ENCODE measurements at regions not wholly inside any gene's neighbourhood (a gene's known extent, or its start where the extent isn't known, plus 50 kb on each side); places are given as distances from the start of the nearest gene placed in this dataset.

DNA sequence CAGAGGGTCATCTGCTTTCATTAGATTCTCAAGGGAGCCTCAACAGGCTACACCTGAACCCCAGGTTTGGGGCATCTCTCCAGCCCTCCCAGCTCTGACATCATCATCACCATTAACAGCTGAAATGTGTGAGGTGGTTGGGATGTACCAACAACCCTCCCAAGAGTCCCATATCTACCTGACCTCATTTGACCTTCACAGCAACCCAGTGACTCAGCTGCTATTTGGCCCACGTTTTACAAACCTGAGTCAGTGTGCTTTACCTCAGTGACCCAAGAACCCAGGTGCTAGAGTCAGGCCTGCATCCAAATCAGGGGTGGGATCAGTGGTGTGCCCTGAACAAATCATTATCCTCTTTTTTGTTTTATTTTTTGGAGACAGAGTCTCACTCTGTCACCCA lies 53.3 kb upstream of the TINAGL1 start:
- POLR2A ChIA-PET, result no interaction called here
- TF ChIP-seq, protein P1, sequence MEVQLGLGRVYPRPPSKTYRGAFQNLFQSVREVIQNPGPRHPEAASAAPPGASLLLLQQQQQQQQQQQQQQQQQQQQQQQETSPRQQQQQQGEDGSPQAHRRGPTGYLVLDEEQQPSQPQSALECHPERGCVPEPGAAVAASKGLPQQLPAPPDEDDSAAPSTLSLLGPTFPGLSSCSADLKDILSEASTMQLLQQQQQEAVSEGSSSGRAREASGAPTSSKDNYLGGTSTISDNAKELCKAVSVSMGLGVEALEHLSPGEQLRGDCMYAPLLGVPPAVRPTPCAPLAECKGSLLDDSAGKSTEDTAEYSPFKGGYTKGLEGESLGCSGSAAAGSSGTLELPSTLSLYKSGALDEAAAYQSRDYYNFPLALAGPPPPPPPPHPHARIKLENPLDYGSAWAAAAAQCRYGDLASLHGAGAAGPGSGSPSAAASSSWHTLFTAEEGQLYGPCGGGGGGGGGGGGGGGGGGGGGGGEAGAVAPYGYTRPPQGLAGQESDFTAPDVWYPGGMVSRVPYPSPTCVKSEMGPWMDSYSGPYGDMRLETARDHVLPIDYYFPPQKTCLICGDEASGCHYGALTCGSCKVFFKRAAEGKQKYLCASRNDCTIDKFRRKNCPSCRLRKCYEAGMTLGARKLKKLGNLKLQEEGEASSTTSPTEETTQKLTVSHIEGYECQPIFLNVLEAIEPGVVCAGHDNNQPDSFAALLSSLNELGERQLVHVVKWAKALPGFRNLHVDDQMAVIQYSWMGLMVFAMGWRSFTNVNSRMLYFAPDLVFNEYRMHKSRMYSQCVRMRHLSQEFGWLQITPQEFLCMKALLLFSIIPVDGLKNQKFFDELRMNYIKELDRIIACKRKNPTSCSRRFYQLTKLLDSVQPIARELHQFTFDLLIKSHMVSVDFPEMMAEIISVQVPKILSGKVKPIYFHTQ (CRISPR knock-in tag; IDR thresholded peaks at IDR 0.05), result no peak
- no peak for TF ChIP-seq FOXJ3 (CRISPR knock-in tag; IDR thresholded peaks at IDR 0.05; ENCODE audit: borderline replicate concordance)
- no peak for TF ChIP-seq IRF2 (CRISPR knock-in tag; IDR thresholded peaks at IDR 0.05; ENCODE audit: borderline replicate concordance, low read depth)
- no peak for TF ChIP-seq ZNF138 (CRISPR knock-in tag; conservative IDR thresholded peaks at IDR 0.05)
- no peak for TF ChIP-seq ZSCAN18 (CRISPR knock-in tag; IDR thresholded peaks at IDR 0.05)
- no peak for TF ChIP-seq ZNF425 (CRISPR knock-in tag; conservative IDR thresholded peaks at IDR 0.05)
- no peak for TF ChIP-seq ATF6 (CRISPR knock-in tag; IDR thresholded peaks at IDR 0.05)
- TF ChIP-seq, protein P2, sequence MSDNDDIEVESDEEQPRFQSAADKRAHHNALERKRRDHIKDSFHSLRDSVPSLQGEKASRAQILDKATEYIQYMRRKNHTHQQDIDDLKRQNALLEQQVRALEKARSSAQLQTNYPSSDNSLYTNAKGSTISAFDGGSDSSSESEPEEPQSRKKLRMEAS (CRISPR knock-in tag; IDR thresholded peaks at IDR 0.05), result no peak
- TF ChIP-seq CBFB (CRISPR knock-in tag; IDR thresholded peaks at IDR 0.05; ENCODE audit: low read depth), result no peak
- TF ChIP-seq, protein P3, sequence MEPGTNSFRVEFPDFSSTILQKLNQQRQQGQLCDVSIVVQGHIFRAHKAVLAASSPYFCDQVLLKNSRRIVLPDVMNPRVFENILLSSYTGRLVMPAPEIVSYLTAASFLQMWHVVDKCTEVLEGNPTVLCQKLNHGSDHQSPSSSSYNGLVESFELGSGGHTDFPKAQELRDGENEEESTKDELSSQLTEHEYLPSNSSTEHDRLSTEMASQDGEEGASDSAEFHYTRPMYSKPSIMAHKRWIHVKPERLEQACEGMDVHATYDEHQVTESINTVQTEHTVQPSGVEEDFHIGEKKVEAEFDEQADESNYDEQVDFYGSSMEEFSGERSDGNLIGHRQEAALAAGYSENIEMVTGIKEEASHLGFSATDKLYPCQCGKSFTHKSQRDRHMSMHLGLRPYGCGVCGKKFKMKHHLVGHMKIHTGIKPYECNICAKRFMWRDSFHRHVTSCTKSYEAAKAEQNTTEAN (CRISPR knock-in tag; IDR thresholded peaks at IDR 0.05), result no peak
- no peak for TF ChIP-seq SMAD4 (CRISPR knock-in tag; IDR thresholded peaks at IDR 0.05)
- TF ChIP-seq FOXK1 (CRISPR knock-in tag; IDR thresholded peaks at IDR 0.05), result no peak
- TF ChIP-seq JAZF1 (CRISPR knock-in tag; IDR thresholded peaks at IDR 0.05), result no peak
- TF ChIP-seq, protein P4, sequence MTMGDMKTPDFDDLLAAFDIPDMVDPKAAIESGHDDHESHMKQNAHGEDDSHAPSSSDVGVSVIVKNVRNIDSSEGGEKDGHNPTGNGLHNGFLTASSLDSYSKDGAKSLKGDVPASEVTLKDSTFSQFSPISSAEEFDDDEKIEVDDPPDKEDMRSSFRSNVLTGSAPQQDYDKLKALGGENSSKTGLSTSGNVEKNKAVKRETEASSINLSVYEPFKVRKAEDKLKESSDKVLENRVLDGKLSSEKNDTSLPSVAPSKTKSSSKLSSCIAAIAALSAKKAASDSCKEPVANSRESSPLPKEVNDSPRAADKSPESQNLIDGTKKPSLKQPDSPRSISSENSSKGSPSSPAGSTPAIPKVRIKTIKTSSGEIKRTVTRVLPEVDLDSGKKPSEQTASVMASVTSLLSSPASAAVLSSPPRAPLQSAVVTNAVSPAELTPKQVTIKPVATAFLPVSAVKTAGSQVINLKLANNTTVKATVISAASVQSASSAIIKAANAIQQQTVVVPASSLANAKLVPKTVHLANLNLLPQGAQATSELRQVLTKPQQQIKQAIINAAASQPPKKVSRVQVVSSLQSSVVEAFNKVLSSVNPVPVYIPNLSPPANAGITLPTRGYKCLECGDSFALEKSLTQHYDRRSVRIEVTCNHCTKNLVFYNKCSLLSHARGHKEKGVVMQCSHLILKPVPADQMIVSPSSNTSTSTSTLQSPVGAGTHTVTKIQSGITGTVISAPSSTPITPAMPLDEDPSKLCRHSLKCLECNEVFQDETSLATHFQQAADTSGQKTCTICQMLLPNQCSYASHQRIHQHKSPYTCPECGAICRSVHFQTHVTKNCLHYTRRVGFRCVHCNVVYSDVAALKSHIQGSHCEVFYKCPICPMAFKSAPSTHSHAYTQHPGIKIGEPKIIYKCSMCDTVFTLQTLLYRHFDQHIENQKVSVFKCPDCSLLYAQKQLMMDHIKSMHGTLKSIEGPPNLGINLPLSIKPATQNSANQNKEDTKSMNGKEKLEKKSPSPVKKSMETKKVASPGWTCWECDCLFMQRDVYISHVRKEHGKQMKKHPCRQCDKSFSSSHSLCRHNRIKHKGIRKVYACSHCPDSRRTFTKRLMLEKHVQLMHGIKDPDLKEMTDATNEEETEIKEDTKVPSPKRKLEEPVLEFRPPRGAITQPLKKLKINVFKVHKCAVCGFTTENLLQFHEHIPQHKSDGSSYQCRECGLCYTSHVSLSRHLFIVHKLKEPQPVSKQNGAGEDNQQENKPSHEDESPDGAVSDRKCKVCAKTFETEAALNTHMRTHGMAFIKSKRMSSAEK (CRISPR knock-in tag; IDR thresholded peaks at IDR 0.05; ENCODE audit: borderline replicate concordance), result no peak
- no peak for TF ChIP-seq ZNF416 (CRISPR knock-in tag; IDR thresholded peaks at IDR 0.05)
- TF ChIP-seq, protein P5, sequence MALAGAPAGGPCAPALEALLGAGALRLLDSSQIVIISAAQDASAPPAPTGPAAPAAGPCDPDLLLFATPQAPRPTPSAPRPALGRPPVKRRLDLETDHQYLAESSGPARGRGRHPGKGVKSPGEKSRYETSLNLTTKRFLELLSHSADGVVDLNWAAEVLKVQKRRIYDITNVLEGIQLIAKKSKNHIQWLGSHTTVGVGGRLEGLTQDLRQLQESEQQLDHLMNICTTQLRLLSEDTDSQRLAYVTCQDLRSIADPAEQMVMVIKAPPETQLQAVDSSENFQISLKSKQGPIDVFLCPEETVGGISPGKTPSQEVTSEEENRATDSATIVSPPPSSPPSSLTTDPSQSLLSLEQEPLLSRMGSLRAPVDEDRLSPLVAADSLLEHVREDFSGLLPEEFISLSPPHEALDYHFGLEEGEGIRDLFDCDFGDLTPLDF (CRISPR knock-in tag; IDR thresholded peaks at IDR 0.05), result no peak
- TF ChIP-seq OVOL2 (CRISPR knock-in tag; IDR thresholded peaks at IDR 0.05; ENCODE audit: borderline replicate concordance), result no peak
- Mint-ChIP-seq H3K27ac (no peak overlapping the region), H3K4me3 (no peak overlapping the region), H3K9me3 (no peaks in the 10 kb centered on the region; the same call in 1 of the 2 replicates), H3K4me1 (no peaks in the 10 kb centered on the region), H3K36me3 (no peaks in the 10 kb centered on the region), H3K27me3 (ENCODE audit: low read depth) (no peaks in the 10 kb centered on the region; the same call in 1 of the 2 replicates)
- no peak for DNase-seq (ENCODE audit: low spot score)
- CTCF ChIA-PET, result no interaction called here
- ATAC-seq, result no peak

Measured in WTC11 (cell line).